HG03442 (cell line): ENCODE measurements at regions not wholly inside any gene's neighbourhood (a gene's known extent, or its start where the extent isn't known, plus 50 kb on each side); places are given as distances from the start of the nearest gene placed in this dataset.
"Not testable (repeated sequence)": the region's sequence is repeated elsewhere in the genome, so short reads cannot be mapped to it uniquely, and the experiment has no call there.

Source experiments
- ATAC-seq: cut with Tn5 transposase; IDR thresholded peaks from one replicate; pipeline ENCODE4 v1.9.1; 2021; ENCODE audit warnings: mild to moderate bottlenecking, moderate library complexity; ENCODE audit not compliant: unreplicated experiment

DNA sequence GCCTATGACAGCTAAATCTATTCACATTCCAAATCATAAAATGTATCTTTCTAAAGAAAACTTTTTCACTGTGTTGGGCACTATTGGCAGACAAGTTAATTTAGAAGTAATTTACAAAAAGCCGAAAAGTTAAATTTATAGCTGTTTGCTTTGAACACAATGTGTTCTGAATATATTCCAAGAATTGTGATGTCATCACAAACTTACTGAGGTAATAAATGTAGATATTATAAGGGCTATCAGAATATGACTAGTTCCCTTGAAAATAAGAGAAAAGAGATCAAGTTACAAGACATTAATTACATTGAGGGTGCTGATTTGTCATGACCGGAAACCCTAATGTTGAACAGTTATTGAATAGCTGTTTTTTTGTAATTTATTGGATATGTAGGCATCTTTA is 153.9 kb upstream of the SCN7A start:
- ATAC-seq: no peak

DNA sequence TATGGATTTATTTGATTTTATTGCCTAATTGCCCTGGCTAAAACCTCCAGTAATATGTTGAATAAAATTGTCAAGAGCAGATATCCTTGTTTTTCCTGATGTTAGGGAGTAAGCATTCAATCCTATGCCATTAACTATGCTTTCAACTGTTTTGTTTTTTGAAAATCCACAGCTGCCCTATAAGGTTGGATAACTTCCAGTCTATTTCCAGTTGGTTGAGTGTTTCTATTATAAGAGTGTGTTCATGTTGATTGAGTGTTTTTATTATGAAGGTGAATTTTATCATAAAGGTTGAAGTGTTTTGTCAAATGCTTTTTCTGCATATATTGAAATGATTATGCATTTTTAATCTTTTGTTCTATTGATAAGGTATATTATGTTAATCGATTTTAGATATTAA is 149.9 kb upstream of the SCN7A start:
- no peak for ATAC-seq

GRCh38 chr2:166641516-166641915 is 147.5 kb upstream of the SCN7A start:
- not testable (repeated sequence) for ATAC-seq

DNA sequence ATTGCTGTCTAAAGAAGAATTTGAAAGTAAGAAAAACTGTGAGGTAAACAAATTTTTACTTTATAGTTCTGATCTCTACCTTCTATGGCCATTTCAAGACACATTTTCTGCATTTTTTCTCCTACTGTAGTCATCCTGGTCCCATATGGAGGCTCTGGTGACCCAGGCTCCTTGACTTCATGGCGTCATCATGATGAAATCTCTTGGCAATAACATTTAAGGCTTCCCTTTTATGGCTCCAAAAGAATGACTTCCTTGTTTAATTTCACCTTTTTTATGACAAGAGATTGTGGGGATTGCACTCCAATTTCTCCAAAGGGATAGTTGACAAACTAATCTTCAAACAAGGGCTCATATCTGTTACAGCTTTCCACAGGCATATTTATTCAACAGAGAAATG is 143.0 kb upstream of the SCN7A start:
- no peak for ATAC-seq

- ATAC-seq: no peak
These were observed 140.7 kb upstream of the SCN7A start for GRCh38 chr2:166634706-166635105.

- ATAC-seq: no peak
These were observed 138.6 kb upstream of the SCN7A start for GRCh38 chr2:166632616-166633015.

GRCh38 chr2:166628478-166629136 is 134.6 kb upstream of the SCN7A start:
- no peak for ATAC-seq

DNA sequence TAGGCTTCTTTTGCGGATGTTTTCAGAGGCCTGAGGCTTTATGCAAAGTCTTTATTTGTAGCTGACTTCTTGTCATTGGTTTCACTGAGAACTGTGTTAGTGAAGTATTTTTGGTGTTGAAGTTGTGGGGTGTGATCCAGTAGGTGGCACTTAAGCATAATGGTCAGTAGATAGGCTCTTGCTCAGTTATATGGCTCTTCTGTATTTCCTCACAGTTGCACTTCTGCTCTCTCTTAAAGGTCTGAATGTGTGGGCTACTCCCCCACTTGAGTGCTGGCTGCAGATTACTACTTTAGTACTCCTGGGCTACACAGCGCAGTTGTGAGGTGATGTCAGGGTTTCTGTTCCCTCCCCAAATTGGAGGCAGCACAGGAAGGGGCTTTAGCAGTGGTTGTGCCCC is 133.8 kb upstream of the SCN7A start:
- no peak for ATAC-seq

DNA sequence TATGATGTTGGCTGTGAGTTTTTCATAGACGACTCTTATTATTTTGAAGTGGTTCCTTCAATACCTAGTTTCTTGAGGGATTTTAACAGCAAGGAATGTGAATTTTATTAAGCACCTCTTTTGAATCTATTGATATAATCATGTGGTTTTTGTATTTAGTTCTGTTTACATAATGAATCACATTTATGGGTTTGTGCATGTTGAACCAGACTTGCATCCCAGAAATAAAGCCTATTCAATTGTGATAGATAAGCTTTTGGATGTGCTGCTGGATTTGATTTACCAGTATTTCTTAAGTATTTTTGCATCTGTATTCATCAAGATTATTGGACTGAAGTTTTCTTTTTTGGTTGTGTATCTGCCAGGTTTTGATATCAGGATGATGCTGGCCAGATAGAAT is 131.6 kb upstream of the SCN7A start:
- ATAC-seq: no peak

DNA sequence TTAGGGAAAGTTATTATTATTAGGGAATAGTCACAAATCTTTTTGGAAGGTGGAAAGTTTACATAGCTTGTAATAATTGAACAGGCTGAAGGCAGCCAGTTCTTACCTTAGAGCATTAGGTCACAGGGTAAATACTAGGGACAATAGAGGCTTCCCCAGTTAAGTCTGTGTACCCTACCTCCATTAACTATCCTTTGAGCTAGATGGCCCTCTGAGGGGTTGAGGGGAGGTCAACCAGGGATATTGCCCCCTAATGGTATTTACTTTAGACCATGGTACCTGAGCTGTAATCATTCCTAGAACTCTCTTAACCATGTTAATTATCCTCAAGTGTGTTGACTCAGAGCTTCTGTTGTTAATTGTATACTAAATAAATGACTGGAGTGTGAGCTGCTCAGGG is 120.5 kb upstream of the SCN7A start:
- no peak for ATAC-seq

GRCh38 chr2:166614029-166614428 is 120.0 kb upstream of the SCN7A start:
- ATAC-seq: no peak

DNA sequence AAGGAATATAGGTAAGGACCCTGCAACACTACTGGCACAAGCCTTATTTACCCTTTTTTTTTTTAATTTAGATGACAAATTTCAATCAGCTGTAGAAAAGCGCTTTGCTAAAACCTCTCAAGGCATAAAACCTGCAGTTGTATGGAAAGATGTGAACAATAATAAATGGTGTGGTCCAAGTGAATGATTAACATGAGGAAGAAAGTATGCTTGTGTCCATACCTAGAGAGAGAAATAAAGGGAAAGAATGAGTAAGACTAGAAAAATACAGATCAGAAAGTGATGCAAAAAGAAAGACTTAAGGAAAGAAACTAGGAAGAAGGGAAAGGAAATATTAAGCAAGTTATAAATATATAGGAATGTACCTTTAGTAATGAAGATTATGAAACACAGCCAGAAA is 119.2 kb upstream of the SCN7A start:
- ATAC-seq: no peak

DNA sequence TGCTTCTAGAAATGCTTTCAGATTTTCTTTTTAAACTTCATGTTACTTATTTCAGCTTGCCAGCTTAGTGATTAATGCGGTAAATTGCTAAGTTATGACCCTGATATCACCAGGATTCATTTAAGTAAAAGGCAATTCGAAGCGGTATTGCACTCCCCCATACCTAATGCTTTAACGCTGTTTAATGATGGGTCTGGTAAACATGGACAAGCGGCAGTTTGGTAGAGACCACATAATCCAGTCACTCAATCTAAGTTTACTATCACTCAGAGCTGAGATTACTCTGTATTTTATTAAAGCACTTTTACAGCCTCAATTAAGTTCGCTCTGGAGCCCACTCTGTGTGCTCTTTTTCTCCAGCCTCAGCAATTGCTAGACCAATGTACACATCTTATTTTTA is 118.2 kb upstream of the SCN7A start:
- ATAC-seq: no peak

- no peak for ATAC-seq
These were observed 116.9 kb upstream of the SCN7A start for GRCh38 chr2:166610913-166611305.

GRCh38 chr2:166610180-166610912 is 116.3 kb upstream of the SCN7A start:
- no peak for ATAC-seq

- no peak for ATAC-seq
These were observed 115.3 kb upstream of the SCN7A start for GRCh38 chr2:166609183-166609959.

DNA sequence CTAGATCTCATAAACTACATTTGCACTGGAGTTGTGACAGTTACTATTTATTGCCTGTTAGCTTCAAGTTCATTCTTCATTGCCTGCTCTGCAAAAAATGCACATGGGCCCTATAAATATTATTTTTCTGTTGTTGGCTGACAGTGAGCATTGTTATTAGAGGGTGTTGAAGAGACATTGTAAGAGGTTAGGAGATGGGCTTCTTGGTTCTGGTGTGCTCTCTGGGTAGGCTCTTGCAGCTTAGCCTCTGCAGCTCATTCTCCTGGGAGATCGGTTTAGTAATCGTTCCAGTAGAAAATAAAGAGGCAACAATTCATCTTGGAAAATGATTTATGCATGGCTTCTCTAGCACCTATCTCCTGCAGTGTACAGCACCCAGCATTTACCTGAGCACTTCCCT is 113.8 kb upstream of the SCN7A start:
- no peak for ATAC-seq

DNA sequence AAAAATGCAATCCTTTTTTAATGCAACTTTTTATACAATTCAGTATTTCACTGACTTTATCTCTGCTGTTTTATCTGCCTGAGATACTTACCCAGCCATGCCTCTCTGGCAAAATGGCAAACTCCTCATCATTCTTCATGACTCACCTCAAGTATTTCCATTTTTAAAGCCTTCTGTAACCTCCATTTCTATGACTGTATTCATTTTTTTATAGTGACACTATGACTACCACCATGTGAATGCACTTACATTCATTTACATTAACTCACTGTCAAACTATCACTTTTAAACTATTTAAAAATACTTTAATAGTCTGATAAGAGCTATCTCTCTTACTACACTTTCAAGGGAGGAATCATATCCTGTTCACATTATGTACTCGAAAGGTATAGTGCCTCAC is 99.4 kb upstream of the SCN7A start:
- ATAC-seq: no peak

- ATAC-seq: no peak
These were observed 98.7 kb upstream of the SCN7A start for GRCh38 chr2:166592750-166593149.

DNA sequence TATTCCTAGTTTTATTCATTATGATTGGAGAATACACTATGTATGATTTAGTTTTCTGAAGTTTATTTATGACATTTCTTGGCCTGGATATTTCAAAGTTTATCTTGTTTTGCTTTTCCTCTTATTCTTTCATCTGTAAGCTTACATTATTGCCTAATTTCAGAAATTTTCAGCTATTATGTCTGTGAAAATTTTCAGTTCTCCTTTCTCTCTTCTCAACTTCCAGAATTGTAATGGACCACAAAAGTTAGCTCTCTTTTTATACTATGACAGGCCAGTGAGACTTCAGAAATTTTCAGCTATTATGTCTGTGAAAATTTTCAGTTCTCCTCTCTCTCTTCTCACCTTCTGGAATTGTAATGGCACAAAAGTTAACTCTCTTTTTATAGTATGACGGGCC is 97.2 kb upstream of the SCN7A start:
- no peak for ATAC-seq

DNA sequence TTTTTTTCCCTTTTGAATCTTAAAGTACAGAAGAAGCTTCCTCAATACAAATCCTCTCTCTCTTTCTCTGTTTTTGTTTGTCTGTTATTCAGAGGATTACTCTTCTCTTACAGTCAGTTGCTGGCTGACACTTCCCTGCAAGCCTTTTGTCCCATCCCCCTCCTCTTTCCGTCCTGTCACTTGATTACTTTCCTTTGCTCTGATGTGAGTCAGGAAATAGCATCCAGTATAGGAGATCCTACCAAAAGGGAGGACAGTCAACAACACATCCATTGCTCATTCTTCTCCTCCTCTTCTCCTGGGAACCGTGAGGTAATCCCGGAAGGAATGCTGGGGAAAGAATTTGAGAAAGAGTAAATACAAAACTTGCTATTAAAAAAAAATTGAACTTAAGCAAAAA is 79.3 kb upstream of the SCN7A start:
- no peak for ATAC-seq

DNA sequence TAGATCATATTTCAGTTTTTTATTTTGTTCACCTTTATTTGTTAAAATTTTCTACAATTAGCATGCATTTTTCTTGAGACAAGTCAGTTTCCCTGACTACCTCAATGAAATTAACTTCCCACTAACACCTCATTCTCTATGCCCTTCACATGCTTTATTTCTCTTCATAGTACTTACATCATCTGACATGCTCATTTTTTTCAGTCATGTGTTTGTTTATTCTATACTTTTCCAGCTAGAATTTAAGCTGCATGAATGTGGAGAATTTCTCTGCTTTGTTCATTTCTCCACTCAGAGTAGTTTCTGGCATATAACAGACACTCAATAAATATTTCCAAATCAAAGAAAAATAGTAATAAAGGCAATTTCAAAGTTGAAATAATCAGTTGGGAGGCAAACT is 78.9 kb upstream of the SCN7A start:
- no peak for ATAC-seq
